DND-41 (cell line): ENCODE measurements at regions not wholly inside any gene's neighbourhood (a gene's known extent, or its start where the extent isn't known, plus 50 kb on each side); places are given as distances from the start of the nearest gene placed in this dataset.

Experiments
- ATAC-seq: fragments of 200-7000 bp; cut with Tn5 transposase; 3 replicates; pipeline ENCODE4 v1.9.1; 2021; ENCODE audit warnings: low read depth; ENCODE audit not compliant: insufficient read depth
- DNase-seq: peaks from one replicate; pipeline ENCODE4 v3.0.0-alpha.2; 2020
- H2AFZ ChIP-seq: 2 replicates; pipeline ENCODE4 v1.6.0; 2012; ENCODE audit warnings: low read depth, low read length
- H3K27ac ChIP-seq: 2 replicates; pipeline ENCODE4 v1.5.1; 2012; ENCODE audit warnings: low read length, inconsistent platforms
- H3K27me3 ChIP-seq: fragments of 200-600 bp; sonication (generic); 2 replicates; pipeline ENCODE4 v1.6.0; 2012; ENCODE audit warnings: low read length, mild to moderate bottlenecking, inconsistent platforms; ENCODE audit not compliant: insufficient read depth, poor library complexity
- H3K36me3 ChIP-seq: 2 replicates; pipeline ENCODE4 v1.5.1; 2012; ENCODE audit warnings: low read length, inconsistent platforms; ENCODE audit not compliant: insufficient read depth
- H3K4me1 ChIP-seq: 2 replicates; pipeline ENCODE4 v1.5.1; 2012; ENCODE audit warnings: mild to moderate bottlenecking, low read length; ENCODE audit not compliant: insufficient read depth
- H3K4me2 ChIP-seq: 2 replicates; pipeline ENCODE4 v1.6.0; 2012; ENCODE audit warnings: mild to moderate bottlenecking, moderate library complexity, low read length, inconsistent platforms; ENCODE audit not compliant: insufficient read depth
- H3K4me3 ChIP-seq, 2 experiments: fragments of 200-600 bp in 1 of 2; shearing (Covaris generic) in 1 of 2; 2 replicates each; pipeline ENCODE4 v1.5.1; 2012 to 2016; ENCODE audit warnings: inconsistent platforms in 2 of 2, low read length in 2 of 2, mild to moderate bottlenecking in 2 of 2, low read depth in 1 of 2, moderate library complexity in 1 of 2
- H3K79me2 ChIP-seq: 2 replicates; pipeline ENCODE4 v1.6.0; 2012; ENCODE audit warnings: low read length, inconsistent platforms; ENCODE audit not compliant: insufficient read depth
- H3K9ac ChIP-seq: 2 replicates; pipeline ENCODE4 v1.6.0; 2012; ENCODE audit warnings: low read depth, mild to moderate bottlenecking, inconsistent platforms, low read length, moderate library complexity
- H3K9me3 ChIP-seq: 2 replicates; pipeline ENCODE4 v1.5.1; 2012; ENCODE audit warnings: low read length, moderate library complexity, mild to moderate bottlenecking, inconsistent platforms; ENCODE audit not compliant: insufficient read depth, severe bottlenecking
- H4K20me1 ChIP-seq: 2 replicates; pipeline ENCODE4 v1.6.0; 2012; ENCODE audit warnings: low read length; ENCODE audit not compliant: insufficient read depth
- CTCF ChIP-seq: IDR thresholded peaks from 2 replicates; pipeline ENCODE4 v1.5.1; 2012; ENCODE audit warnings: borderline replicate concordance, low read length, moderate library complexity, mild to moderate bottlenecking; ENCODE audit not compliant: poor library complexity, severe bottlenecking; ENCODE audit errors: extremely low read depth
- EZH2 ChIP-seq: IDR thresholded peaks from 3 replicates; pipeline ENCODE4 v1.6.1; 2012; ENCODE audit warnings: borderline replicate concordance, low read depth, mild to moderate bottlenecking, moderate library complexity, low read length, inconsistent platforms; ENCODE audit not compliant: severe bottlenecking

- Histone ChIP-seq H3K79me2 (no peaks in the 10 kb centered on the region), H3K27ac (no peak overlapping the region), H4K20me1 (no peaks in the 10 kb centered on the region), H3K4me2 (no peak overlapping the region), H3K36me3 (no peaks in the 10 kb centered on the region), H3K27me3 (peaks cover 3% of the 10 kb centered on the region), H3K9ac (no peak overlapping the region), H3K4me3 (no peak overlapping the region), H3K9me3 (no peaks in the 10 kb centered on the region), H2AFZ (no peak overlapping the region), H3K4me1 (no peaks in the 10 kb centered on the region)
- TF ChIP-seq CTCF = no peak
- no peak for TF ChIP-seq EZH2
- ATAC-seq (no peak), DNase-seq (no peak)
Observed at GRCh38 chr2:41942278-41942677, 105.5 kb upstream of the PKDCC start.

GRCh38 chr2:41943159-41943558 is 104.7 kb upstream of the PKDCC start:
- Histone ChIP-seq H3K4me1 (no peaks in the 10 kb centered on the region), H3K27ac (no peak overlapping the region), H3K9me3 (no peaks in the 10 kb centered on the region), H3K27me3 (peaks cover 4% of the 10 kb centered on the region), H3K79me2 (no peaks in the 10 kb centered on the region), H3K4me2 (no peak overlapping the region), H4K20me1 (no peaks in the 10 kb centered on the region), H3K9ac (no peak overlapping the region), H3K36me3 (no peaks in the 10 kb centered on the region), H3K4me3 (no peak overlapping the region), H2AFZ (no peak overlapping the region)
- no peak for DNase-seq
- TF ChIP-seq EZH2 = no peak
- ATAC-seq = no peak

- Histone ChIP-seq H3K27me3 (peaks cover 9% of the 10 kb centered on the region), H3K4me2 (no peak overlapping the region), H3K4me3 (no peak overlapping the region), H2AFZ (no peak overlapping the region), H3K27ac (no peak overlapping the region), H3K4me1 (no peaks in the 10 kb centered on the region), H4K20me1 (no peaks in the 10 kb centered on the region), H3K9me3 (no peaks in the 10 kb centered on the region), H3K79me2 (no peaks in the 10 kb centered on the region), H3K36me3 (no peaks in the 10 kb centered on the region), H3K9ac (no peak overlapping the region)
- ATAC-seq (no peak), DNase-seq (no peak)
- TF ChIP-seq EZH2 = no peak
- no peak for TF ChIP-seq CTCF
Observed at GRCh38 chr2:41944220-41944880, 103.5 kb upstream of the PKDCC start.

- H3K9ac ChIP-seq = no peak overlapping the region
- DNase-seq (no peak), ATAC-seq (no peak)
- H3K9me3 ChIP-seq = no peaks in the 10 kb centered on the region
- no peak overlapping the region for H3K4me3 ChIP-seq
- no peaks in the 10 kb centered on the region for H3K4me1 ChIP-seq
- TF ChIP-seq EZH2 (no peak), CTCF (no peak)
- no peak overlapping the region for H2AFZ ChIP-seq
- H3K27ac ChIP-seq = no peak overlapping the region
- H3K79me2 ChIP-seq = no peaks in the 10 kb centered on the region
- H3K4me2 ChIP-seq = no peak overlapping the region
- no peaks in the 10 kb centered on the region for H3K36me3 ChIP-seq
- H3K27me3 ChIP-seq = peaks cover 16% of the 10 kb centered on the region
- H4K20me1 ChIP-seq = no peaks in the 10 kb centered on the region
Observed at GRCh38 chr2:41947701-41948396, 100.0 kb upstream of the PKDCC start.
